Psoas muscle (tissue), 7 donors: ENCODE measurements at regions not wholly inside any gene's neighbourhood (a gene's known extent, or its start where the extent isn't known, plus 50 kb on each side); places are given as distances from the start of the nearest gene placed in this dataset.

Source experiments
- ATAC-seq, 4 donors: fragments of 200-7000 bp; cut with Tn5 transposase; one replicate each; pipeline ENCODE4 v1.9.1; 2020; ENCODE audit warnings: moderate library complexity in 3 of 4, mild to moderate bottlenecking in 2 of 4
- DNase-seq, 2 donors: peaks; one replicate each; pipeline ENCODE4 v3.0.0-alpha.2; 2020
- H3K27ac ChIP-seq: fragments of 200-600 bp; one replicate; pipeline ENCODE4 v1.8.0; 2022
- H3K27me3 ChIP-seq, 3 donors: fragments of 200-600 bp in 1 of 3; one replicate each; pipeline versions ENCODE4 v1.6.1 to v1.8.0; 2013 to 2022; ENCODE audit warnings: low read length in 2 of 3, mild to moderate bottlenecking in 2 of 3, moderate library complexity in 1 of 3; ENCODE audit not compliant: insufficient read depth in 3 of 3
- H3K36me3 ChIP-seq, 2 donors: fragments of 200-600 bp in 1 of 2; one replicate each; pipeline versions ENCODE4 v1.6.1 to v1.8.0; 2013 to 2022; ENCODE audit warnings: low read depth in 1 of 2, mild to moderate bottlenecking in 1 of 2, moderate library complexity in 1 of 2; ENCODE audit not compliant: insufficient read depth in 1 of 2
- H3K4me1 ChIP-seq: fragments of 200-600 bp; one replicate; pipeline ENCODE4 v1.8.0; 2022
- H3K4me3 ChIP-seq: fragments of 200-600 bp; one replicate; pipeline ENCODE4 v1.8.0; 2022; ENCODE audit warnings: mild to moderate bottlenecking
- H3K9me3 ChIP-seq: fragments of 200-600 bp; one replicate; pipeline ENCODE4 v1.8.0; 2022
- CTCF ChIP-seq: fragments of 200-600 bp; IDR thresholded peaks from one replicate; pipeline ENCODE4 v1.8.0; 2022; ENCODE audit warnings: antibody characterized with exemption
- WGBS, 3 donors: extraction: QIAGEN DNeasy Blood & Tissue Kit; methylation state at CpG; one replicate each; pipeline versions ENCODE4 v1.1.6 to v1.1.7; 2013; 5-methylcytosine and 5-hydroxymethylcytosine counted together
- intact Hi-C, 2 donors: fragments of 100-400 bp; cut with DNase I; formaldehyde crosslinking; loops; one replicate each; pipeline versions ENCODE4 v1.11.0 to v1.14.2; 2022
- donor health status: healthy with polysubstance abuse.
- donor health status: DM: no; HTN: no; CAD: no; lungs with moderate emphysema.
- donor health status: Bipolar disorder and iron deficiency.
- donor health status: healthy.
- donor health status: DM: yes; HTN: yes; CAD: no.
- donor health status: DM: no; HTN: no; CAD: no.
- donor health status: DM: yes; HTN: yes; CAD: no.

DNA sequence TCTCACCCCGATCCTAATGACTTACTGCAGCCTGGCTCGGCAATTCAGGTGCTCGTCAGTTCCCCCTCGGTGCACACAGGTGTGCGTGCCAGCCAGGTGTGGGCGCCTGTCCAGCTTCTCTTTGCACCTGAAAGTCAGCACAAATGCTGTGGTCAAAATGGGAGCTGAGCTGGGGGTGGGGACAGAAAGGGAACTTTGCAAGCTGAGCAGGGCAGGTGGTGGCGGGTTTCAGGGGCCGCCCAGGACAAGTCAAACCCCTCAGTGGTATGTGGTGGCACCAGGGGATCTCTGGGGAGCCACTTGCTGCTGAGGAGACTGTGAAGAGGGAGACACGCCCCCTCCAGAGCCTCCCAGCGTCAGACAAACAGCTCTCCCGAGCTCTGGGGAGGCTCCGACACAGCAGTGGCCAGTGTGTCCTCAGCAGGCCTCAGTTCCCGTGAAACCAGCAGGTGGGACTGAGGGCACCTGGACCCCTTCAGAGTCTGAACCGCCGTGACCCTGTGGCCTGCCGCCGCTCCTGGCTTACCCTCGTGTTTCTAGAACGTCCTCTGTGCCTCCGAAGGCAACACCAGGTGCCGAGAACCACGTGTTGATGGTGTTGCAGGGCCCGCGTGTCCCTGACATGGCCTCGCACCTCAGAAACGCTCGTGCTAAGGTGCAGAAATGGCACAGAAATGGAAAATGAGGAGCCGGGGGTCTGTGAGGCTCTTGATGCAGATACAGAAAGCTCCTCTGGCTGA, 233.5 kb upstream of the TNRC6C start:
- intact Hi-C loops = loop anchor here (5.0 to 10.0 kb wide), 2 partner anchors 180 to 183 kb away; no protein-coding TSS in a partner anchor

GRCh38 chr17:77725846-77726245, 232.7 kb upstream of the TNRC6C start:
- no peak for DNase-seq
- Histone ChIP-seq H3K9me3 (no peaks in the 10 kb centered on the region), H3K27ac (no peak overlapping the region), H3K27me3 (peaks cover 0 to 11% (median 0%) of the 10 kb centered on the region in 3 donors), H3K4me3 (no peak overlapping the region), H3K36me3 (no peaks in the 10 kb centered on the region), H3K4me1 (no peaks in the 10 kb centered on the region)
- WGBS, 3 donors = 93 to 96% (median 95%) methylated on average over 5 of the region's 5 CpGs
- no peak for TF ChIP-seq CTCF
- intact Hi-C loops = loop anchor here (5.0 to 10.0 kb wide), 2 partner anchors 181 to 184 kb away; no protein-coding TSS in a partner anchor
- no peak for ATAC-seq

More for the DNA sequence above, 233.5 kb upstream of the TNRC6C start:
- ATAC-seq (no peak), DNase-seq (no peak)
- TF ChIP-seq CTCF = no peak
- peaks cover 0 to 11% (median 0%) of the 10 kb centered on the region in 3 donors for H3K27me3 ChIP-seq
- no peaks in the 10 kb centered on the region for H3K4me1 ChIP-seq
- no peak overlapping the region for H3K4me3 ChIP-seq
- WGBS, 3 donors = 92 to 96% (median 92%) methylated on average over 27 to 28 of the region's 28 CpGs
- no peaks in the 10 kb centered on the region for H3K36me3 ChIP-seq
- H3K9me3 ChIP-seq = no peaks in the 10 kb centered on the region
- H3K27ac ChIP-seq = no peak overlapping the region

DNA sequence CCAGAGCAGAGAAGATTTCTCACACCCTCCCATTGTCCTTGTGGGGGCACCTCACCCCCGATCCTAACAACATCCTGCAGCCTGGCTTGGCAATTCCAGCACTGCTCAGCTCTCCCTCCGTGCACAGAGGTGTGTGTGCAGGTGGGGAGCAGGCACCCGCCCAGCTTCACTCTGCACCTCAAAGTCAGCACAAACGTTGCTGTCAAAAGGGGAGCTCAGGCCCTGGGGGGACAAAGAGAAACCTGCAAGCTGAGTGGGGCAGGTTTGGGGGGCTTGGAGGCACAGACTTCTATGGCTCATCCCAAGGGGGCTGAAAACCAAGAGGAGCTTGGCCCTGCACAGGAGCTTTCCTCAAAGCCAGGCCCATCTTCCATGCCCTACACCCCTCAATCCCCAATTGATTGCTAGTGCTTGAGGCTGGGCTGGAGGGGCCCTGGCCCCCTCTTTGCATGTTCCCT, 231.9 kb upstream of the TNRC6C start:
- Histone ChIP-seq H3K27me3 (peaks cover 0 to 11% (median 0%) of the 10 kb centered on the region in 3 donors), H3K27ac (no peak overlapping the region), H3K9me3 (no peaks in the 10 kb centered on the region), H3K4me3 (no peak overlapping the region), H3K4me1 (no peaks in the 10 kb centered on the region), H3K36me3 (no peaks in the 10 kb centered on the region)
- ATAC-seq (no peak), DNase-seq (no peak)
- no peak for TF ChIP-seq CTCF
- 85 to 90% (median 87%) methylated on average over 4 of the region's 4 CpGs for WGBS, 3 donors
- intact Hi-C loops = loop anchor here (5.0 to 10.0 kb wide), 2 partner anchors 182 to 184 kb away; no protein-coding TSS in a partner anchor

DNA sequence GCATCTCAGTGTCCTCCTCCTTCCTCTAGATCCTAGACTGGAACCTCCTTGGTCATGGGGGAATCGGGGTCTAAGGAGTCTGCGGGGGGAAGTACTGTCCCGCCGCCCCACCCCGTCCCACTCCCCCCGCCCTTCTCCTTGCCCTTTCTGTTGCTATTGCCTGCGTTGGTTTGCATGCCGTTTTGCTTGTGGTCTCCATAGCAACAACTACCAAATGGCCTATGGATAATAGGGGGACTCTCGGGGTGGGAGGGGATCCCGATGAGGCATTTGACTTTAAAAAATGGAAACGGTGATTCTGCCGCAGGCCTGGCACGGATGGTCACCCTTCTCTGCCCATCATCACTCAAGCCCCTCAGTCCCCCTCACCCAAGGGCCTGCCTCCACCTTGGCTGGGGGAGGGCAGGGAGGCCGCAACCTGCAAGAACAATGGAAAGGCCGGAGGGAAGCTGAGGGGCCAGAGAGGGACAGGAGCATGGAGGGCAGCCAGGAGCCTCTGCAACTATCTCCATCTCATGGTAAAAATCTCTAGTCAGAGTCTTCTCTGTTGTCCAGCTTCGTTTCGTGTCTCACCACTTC, 231.4 kb upstream of the TNRC6C start:
- ATAC-seq (no peak), DNase-seq (no peak)
- 80 to 82% (median 80%) methylated on average over 17 of the region's 17 CpGs for WGBS, 3 donors
- H3K9me3 ChIP-seq = no peaks in the 10 kb centered on the region
- intact Hi-C loops = loop anchor here (5.0 to 10.0 kb wide), 2 partner anchors 182 to 185 kb away; no protein-coding TSS in a partner anchor
- H3K27ac ChIP-seq = no peak overlapping the region
- no peaks in the 10 kb centered on the region for H3K4me1 ChIP-seq
- H3K36me3 ChIP-seq = no peaks in the 10 kb centered on the region
- H3K27me3 ChIP-seq = peaks cover 0 to 11% (median 0%) of the 10 kb centered on the region in 3 donors
- no peak overlapping the region for H3K4me3 ChIP-seq
- no peak for TF ChIP-seq CTCF
